HG02840 (cell line): ENCODE measurements at regions not wholly inside any gene's neighbourhood (a gene's known extent, or its start where the extent isn't known, plus 50 kb on each side); places are given as distances from the start of the nearest gene placed in this dataset.

Experiments used
- ATAC-seq: cut with Tn5 transposase; IDR thresholded peaks from one replicate; pipeline ENCODE4 v1.9.1; 2021; ENCODE audit warnings: mild to moderate bottlenecking, moderate library complexity, moderate number of reproducible peaks; ENCODE audit not compliant: unreplicated experiment, low FRiP score

DNA sequence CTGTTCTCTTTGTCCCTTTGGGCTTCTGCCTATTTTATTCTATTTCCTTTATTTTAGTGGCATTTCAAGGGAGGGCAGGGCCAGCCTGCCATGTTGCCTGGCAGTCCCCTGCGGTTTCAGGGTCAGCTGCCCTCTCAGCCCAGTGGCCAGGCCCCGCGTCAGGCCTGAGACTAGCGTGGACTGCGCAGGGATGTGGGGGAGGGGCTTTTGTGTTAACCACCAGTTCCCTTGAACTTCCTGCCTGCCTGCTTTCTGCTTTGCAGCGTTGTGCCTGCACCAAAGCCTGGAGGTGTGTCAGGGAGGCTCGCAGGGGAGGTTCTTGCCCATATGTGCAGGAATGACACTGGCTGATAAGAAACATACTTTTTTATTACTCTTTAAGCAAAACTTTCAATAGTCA lies 157.6 kb downstream of the SLC35B3 start:
- ATAC-seq, result no peak

- no peak for ATAC-seq
These were observed 159.2 kb downstream of the SLC35B3 start for GRCh38 chr6:8276148-8276547.

- ATAC-seq, result no peak
These were observed 159.7 kb downstream of the SLC35B3 start for GRCh38 chr6:8275667-8276066.

GRCh38 chr6:8274226-8274625 lies 161.1 kb downstream of the SLC35B3 start:
- no peak for ATAC-seq

- no peak for ATAC-seq
These were observed 165.4 kb downstream of the SLC35B3 start for GRCh38 chr6:8269872-8270454.

DNA sequence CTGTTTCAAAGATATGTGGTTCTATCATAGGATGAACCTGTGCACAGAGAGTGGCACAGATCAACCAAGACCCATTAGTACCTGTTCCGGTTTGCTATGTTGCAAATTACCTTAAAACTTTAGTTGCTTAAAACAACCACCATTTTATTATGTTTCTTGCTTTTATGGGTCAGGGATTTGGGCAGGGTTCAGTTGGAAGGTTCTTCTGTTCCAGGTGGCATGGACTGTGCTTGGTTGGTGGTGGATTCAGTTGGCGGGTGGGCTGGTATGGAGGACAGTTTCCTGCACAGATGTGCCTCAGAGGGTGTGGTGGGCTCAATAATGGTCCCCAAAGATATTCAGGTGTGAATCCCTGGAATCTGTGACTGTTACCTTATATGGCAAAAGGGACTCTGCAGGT lies 166.3 kb downstream of the SLC35B3 start:
- no peak for ATAC-seq

DNA sequence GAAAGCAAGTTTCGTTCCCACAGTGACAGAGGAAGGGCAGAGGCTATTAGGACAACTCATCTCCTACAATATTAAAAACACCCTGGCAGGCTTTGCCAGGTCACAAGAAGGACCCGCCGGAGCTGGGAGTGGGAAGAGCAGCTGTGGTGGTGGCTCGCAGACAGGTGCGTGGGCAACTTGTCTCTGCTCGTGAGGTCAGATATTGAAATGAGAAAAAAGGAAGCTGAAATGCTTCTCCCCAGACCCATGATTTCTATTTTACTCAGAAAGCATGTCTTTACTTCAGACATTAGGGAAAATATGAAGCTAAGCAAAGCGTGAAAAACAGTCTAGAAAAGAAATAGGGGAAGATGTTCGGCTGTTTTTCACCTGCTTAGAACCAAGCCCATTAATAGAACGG lies 166.3 kb upstream of the EEF1E1 start:
- no peak for ATAC-seq

GRCh38 chr6:8268156-8268555 lies 165.8 kb upstream of the EEF1E1 start:
- ATAC-seq, result no peak

- ATAC-seq, result no peak
These were observed 158.3 kb upstream of the EEF1E1 start for GRCh38 chr6:8260610-8261009.

GRCh38 chr6:8246403-8246802 lies 144.1 kb upstream of the EEF1E1 start:
- ATAC-seq, result no peak

DNA sequence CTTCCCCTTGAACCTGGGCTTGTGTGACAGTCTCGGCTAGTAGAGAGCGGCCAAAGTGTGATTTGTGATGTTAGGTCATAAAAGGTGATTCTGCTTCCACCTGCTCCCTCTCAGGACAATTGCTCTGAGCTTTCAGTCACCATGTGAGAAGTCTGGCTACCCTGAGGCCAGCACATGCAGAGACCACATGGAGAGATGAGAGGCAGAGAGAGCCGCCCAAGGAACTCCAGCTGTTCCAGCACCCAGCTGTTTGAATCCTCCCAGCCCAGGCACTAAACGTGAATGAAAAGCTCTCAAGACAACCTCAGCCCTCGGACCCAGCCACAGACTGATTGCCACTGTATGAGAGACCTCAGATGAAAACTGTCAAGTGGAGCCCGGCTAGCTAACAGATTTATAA lies 143.4 kb upstream of the EEF1E1 start:
- no peak for ATAC-seq

GRCh38 chr6:8243475-8243874 lies 141.1 kb upstream of the EEF1E1 start:
- ATAC-seq, result no peak

DNA sequence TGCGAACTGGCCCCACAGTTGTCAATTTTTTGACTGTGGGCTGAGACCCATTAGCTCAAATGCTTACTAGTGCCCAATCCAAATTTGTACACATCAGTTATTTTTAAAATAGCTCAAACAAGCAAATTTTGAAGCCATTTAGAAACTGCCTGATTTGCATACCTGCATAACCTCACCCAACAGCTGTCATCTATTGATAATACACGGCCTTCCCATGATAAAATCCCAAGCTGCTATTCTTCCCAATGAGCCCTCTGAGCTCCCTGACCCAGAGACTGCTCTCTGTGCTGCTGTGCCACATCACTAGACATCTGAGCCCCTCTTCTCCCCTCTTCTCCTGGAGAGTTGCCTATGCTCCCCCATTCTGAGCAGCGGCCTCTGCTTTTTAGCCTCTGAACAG lies 140.5 kb upstream of the EEF1E1 start:
- no peak for ATAC-seq

- ATAC-seq, result no peak
These were observed 138.0 kb upstream of the EEF1E1 start for GRCh38 chr6:8240301-8240700.

DNA sequence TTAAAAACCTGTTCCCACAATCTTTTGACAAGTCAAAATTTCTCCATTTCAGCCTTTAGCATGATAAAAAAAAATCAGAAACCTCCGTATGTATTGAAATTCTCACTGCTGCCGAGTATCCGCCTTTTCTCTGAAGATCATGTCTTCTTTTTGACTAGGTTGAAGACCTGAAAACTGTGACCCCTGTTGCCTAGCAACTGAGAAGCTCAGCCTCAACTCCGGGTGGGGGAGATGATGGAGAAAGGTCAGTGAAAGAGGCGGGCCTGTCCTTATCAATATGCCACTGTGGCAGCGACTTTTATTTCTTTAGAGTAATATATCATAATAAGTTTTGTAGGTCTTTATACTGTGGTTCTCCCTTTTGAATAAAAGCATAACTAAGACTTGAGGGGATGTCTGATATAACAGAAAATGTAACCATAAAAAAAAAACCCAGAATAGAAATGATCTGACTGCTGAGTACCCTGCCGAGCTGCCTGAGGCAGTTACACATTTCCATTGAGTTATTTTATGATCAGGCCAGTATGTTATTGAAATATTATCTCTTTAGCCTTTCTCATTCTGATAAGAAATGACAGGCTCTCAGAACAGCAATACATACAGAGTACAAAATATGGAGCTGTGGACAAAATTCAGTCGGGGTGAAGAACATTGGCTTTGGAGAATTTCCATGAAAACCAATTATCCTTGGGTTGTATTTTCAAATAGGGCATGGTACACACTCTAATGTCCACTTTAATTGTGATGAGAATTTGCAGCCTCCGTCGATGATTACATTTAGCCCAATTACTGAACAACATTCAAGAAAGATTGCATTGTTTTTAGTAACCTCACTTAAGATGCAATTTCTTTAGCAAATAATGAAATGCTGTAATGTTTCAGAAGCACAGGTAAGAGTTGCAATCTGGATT lies 136.7 kb upstream of the EEF1E1 start:
- no peak for ATAC-seq

DNA sequence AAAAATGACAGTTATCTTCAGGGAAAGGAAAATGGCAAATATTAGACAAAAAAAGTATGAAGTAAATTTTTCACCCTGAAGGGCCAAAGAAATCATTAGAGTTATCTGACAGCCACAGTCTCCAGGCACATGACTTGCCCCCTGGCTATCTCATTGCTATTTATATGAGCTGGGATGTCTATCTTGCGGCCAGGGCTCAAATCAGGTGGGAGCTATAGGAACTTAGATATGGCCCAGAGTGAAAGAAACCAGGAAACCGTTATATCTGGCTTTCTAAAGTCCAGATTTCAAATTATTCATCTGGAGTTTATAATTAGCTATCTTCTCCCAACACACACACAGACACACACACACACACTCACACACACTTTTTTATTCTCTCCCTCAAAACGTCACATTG lies 135.3 kb upstream of the EEF1E1 start:
- ATAC-seq, result no peak

DNA sequence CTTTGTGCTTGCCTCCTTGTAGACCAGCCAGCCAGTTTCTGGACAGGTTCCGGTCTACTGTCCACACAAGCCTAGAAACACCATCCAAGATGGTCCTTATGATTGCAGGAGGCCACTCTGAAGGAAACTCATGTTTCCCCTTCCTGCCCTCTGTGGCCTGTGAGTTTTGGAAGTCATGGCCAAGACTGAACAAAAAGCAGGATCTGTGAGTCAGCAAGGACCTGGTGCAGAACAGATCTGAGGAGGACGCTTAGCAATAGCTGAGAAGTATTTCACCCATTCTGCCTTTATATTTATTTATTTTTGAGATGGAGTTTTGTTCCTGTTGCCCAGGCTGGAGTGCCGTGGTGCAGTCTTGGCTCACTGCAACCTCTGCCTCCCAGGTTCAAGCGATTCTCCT lies 134.6 kb upstream of the EEF1E1 start:
- ATAC-seq, result no peak

DNA sequence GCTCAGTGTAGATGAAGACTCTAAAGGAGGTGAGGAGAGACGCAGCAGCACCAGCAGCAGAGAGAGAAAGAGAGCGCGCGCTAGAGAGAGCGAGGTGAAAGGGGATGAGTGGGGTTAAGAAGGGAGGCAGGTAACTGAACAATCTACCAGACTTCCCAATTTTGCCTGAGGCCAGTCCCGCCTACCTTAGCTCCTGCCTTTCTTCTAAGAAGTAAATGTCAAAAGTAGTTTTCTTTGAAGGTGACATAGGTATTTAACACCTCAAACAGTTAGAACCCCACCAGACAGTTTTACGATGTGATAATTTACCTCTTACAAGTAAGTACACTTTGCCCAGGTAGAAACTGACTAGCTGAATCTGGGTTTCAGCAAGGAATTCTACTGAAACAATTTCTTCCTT lies 132.0 kb upstream of the EEF1E1 start:
- no peak for ATAC-seq

GRCh38 chr6:8231956-8232355 lies 129.6 kb upstream of the EEF1E1 start:
- no peak for ATAC-seq

DNA sequence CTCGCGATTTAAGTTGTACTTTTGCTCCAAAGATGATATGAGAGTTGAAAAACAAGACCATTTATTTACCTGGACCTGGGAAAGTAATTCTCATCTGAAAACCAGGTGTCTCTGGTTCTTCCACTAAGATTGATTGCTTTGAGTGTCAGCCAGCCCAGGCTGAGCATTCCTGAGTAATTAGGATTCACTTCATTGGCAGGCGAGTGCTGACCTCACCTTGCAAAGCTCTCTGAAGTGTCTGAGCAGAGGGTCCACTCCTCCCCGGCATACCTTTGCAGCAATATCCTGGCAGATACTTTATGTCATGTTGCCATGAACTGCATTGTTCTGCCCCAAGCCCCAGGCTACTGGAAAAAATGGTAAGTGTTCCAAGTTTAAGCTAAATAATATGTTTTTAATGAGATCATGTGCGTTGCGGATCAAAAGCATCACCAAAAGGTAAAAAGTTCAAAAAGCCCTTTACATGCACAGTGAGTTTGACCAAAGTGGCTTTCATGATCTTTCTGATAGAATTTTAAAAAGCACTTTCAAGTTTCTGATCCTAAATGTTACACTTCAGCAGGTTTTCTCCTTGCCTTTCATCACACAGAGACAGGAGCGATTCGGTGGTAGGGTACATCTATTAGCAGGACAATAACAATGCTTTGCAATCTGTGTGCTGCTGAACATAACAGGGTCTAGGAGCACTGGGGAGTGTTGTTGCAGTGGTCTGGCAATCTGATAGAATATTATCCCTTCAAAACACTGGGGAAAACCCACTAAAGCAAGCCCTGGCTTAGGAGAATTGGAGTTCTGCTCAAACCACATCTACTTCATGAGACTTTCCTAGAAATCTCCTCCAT lies 127.8 kb upstream of the EEF1E1 start:
- no peak for ATAC-seq

DNA sequence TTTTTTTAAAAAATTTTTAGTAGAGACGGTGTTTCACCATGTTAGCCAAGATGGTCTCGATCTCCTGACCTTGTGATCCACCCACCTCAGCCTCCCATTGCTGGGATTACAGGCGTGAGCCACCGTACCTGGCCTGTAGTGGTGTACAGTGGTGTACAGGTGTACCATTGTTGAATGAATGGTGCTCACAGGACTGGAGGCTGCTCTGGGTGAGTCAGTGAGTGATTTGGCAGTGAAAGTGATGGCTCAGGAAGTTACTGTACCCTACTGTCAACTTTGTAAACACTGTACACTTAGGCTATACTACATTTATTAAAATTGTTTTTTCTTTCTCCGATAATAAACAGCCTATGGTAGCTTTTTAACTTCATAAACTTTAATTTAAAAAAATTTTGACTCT lies 122.8 kb upstream of the EEF1E1 start:
- no peak for ATAC-seq
